Transverse colon (tissue), 4 donors: ENCODE measurements at regions not wholly inside any gene's neighbourhood (a gene's known extent, or its start where the extent isn't known, plus 50 kb on each side); places are given as distances from the start of the nearest gene placed in this dataset.

Experiments used
- DNase-seq: peaks from one replicate; pipeline ENCODE4 v3.0.0-alpha.2; 2019
- H3K27ac ChIP-seq, 4 donors: fragments of 200-600 bp; sonication (generic); 2 replicates each; pipeline ENCODE4 v1.5.1; 2016 to 2018; ENCODE audit warnings: inconsistent platforms in 4 of 4
- H3K27me3 ChIP-seq: fragments of 200-600 bp; sonication (generic); 2 replicates; pipeline ENCODE4 v1.5.1; 2017; ENCODE audit warnings: inconsistent platforms
- H3K36me3 ChIP-seq, 4 donors: fragments of 200-600 bp; sonication (generic); 2 replicates each; pipeline ENCODE4 v1.5.1; 2017 to 2019; ENCODE audit warnings: inconsistent platforms in 4 of 4
- H3K4me1 ChIP-seq, 4 donors: fragments of 200-600 bp; sonication (generic); 2 replicates each; pipeline ENCODE4 v1.5.1; 2017 to 2020; ENCODE audit warnings: inconsistent platforms in 4 of 4
- H3K4me3 ChIP-seq, 4 donors: fragments of 200-600 bp; sonication (generic); 1 replicate in 1 of 4; 2 replicates in 3 of 4; pipeline versions ENCODE4 v1.5.1 to v1.6.1; 2017 to 2019; ENCODE audit warnings: inconsistent platforms in 4 of 4
- H3K9me3 ChIP-seq, 2 donors: fragments of 200-600 bp; sonication (generic); 2 replicates each; pipeline ENCODE4 v1.5.1; 2017 to 2019; ENCODE audit warnings: inconsistent platforms in 2 of 2
- CTCF ChIP-seq, 5 experiments: fragments of 200-600 bp in 3 of 5; fragments of 450-650 bp in 2 of 5; sonication (generic) in 3 of 5; IDR thresholded peaks; 1 replicate in 2 of 5; 2 replicates in 3 of 5; pipeline ENCODE4 v1.5.1; 2016 to 2017; ENCODE audit warnings: antibody characterized with exemption in 5 of 5, inconsistent platforms in 3 of 5, mild to moderate bottlenecking in 2 of 5, moderate library complexity in 1 of 5
- EP300 ChIP-seq: sonication (generic); formaldehyde crosslinking; IDR thresholded peaks from one replicate; pipeline ENCODE4 v1.6.1; 2017; ENCODE audit warnings: antibody characterized with exemption, low read depth
- POLR2A ChIP-seq: fragments of 450-650 bp; IDR thresholded peaks from one replicate; pipeline ENCODE4 v1.6.1; 2016; ENCODE audit warnings: antibody characterized with exemption, mild to moderate bottlenecking, moderate library complexity
- POLR2AphosphoS5 ChIP-seq, 3 donors: sonication (generic); formaldehyde crosslinking; IDR thresholded peaks; one replicate each; pipeline ENCODE4 v1.6.1; 2016; ENCODE audit warnings: antibody characterized with exemption in 3 of 3
- WGBS, 2 donors: methylation state at CpG; one replicate each; pipeline ENCODE4 v1.1.5; 2018; ENCODE audit warnings: low coverage in 1 of 2; 5-methylcytosine and 5-hydroxymethylcytosine counted together
- in situ Hi-C, 4 donors: fragments of 200-750 bp; cut with MboI; loops; one replicate each; pipeline versions ENCODE4 v1.15.0 to v1.15.1; 2017; ENCODE audit warnings: low sequenced_read_pairs in 3 of 4, low pct_ligation_motif_present in 1 of 4, low pct_unique_long_range_greater_than_20kb in 1 of 4
- intact Hi-C: fragments of 100-400 bp; cut with DNase I; formaldehyde crosslinking; loops from one replicate; pipeline ENCODE4 v1.15.1; 2023; ENCODE audit warnings: low total_unique reads

- Histone ChIP-seq H3K4me3 (no peak overlapping the region), H3K27ac (no peak overlapping the region), H3K9me3 (no peaks in the 10 kb centered on the region), H3K4me1 (peaks cover 0 to 8% (median 0%) of the 10 kb centered on the region in 4 donors), H3K36me3 (no peaks in the 10 kb centered on the region), H3K27me3 (no peaks in the 10 kb centered on the region)
- no peak for TF ChIP-seq POLR2A
- no peak for TF ChIP-seq POLR2AphosphoS5 (IDR thresholded peaks at IDR 0.05)
- TF ChIP-seq CTCF (IDR thresholded peaks at IDR 0.05) = no peak
- no peak for TF ChIP-seq EP300
- in situ Hi-C loops = no loop called here
- DNase-seq = no peak
- intact Hi-C loops = no loop called here
- 85 to 90% methylated on average over 2 of the region's 2 CpGs for WGBS, 2 donors
These were observed 97.9 kb upstream of the EEA1 start for GRCh38 chr12:93027041-93027440.

GRCh38 chr12:93029091-93029490 is 100.0 kb upstream of the EEA1 start:
- in situ Hi-C loops = no loop called here
- WGBS, 2 donors = 40 to 89% methylated on average over 1 to 4 of the region's 4 CpGs
- DNase-seq = no peak

GRCh38 chr12:93031028-93031427 is 101.9 kb upstream of the EEA1 start:
- WGBS, 2 donors = 69 to 75% methylated on average over 2 of the region's 2 CpGs
- no peaks in the 10 kb centered on the region for H3K36me3 ChIP-seq
- H3K27ac ChIP-seq = no peak overlapping the region
- H3K27me3 ChIP-seq = no peaks in the 10 kb centered on the region
- no peaks in the 10 kb centered on the region for H3K9me3 ChIP-seq
- H3K4me3 ChIP-seq = no peak overlapping the region
- TF ChIP-seq EP300 (no peak), CTCF (IDR thresholded peaks at IDR 0.05) (no peak), POLR2AphosphoS5 (IDR thresholded peaks at IDR 0.05) (no peak), POLR2A (no peak)
- no peaks in the 10 kb centered on the region for H3K4me1 ChIP-seq
- DNase-seq = no peak
- intact Hi-C loops (no loop called here), in situ Hi-C loops (no loop called here)

More at GRCh38 chr12:93029091-93029490, 100.0 kb upstream of the EEA1 start:
- no peaks in the 10 kb centered on the region for H3K27me3 ChIP-seq
- H3K9me3 ChIP-seq = no peaks in the 10 kb centered on the region
- intact Hi-C loops = no loop called here
- no peaks in the 10 kb centered on the region for H3K36me3 ChIP-seq
- TF ChIP-seq POLR2AphosphoS5 (IDR thresholded peaks at IDR 0.05) (no peak), CTCF (IDR thresholded peaks at IDR 0.05) (no peak), EP300 (no peak), POLR2A (no peak)
- H3K27ac ChIP-seq = no peak overlapping the region
- peaks cover 0 to 8% (median 0%) of the 10 kb centered on the region in 4 donors for H3K4me1 ChIP-seq
- no peak overlapping the region for H3K4me3 ChIP-seq

DNA sequence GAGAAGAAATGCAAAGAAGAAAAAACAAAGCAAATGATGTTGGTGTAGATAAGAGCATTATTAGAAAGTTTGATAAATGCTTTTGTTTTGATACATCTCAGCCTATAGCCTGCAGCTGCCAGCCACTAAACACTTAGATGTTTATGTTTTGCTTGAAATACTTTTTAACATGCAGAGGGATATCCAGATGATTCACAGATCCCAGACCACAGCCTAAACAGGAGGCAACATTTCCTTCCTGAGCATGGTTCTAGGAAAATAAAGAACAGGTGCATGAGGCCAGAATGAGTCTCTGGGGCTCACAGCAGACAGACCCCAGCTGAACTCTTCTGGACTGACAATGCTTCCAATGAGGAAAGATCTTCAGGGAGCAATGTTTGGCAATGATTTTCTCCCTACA is 103.7 kb upstream of the EEA1 start:
- in situ Hi-C loops (no loop called here), intact Hi-C loops (no loop called here)
- no peak for DNase-seq
- no peaks in the 10 kb centered on the region for H3K36me3 ChIP-seq
- TF ChIP-seq EP300 (no peak), POLR2AphosphoS5 (IDR thresholded peaks at IDR 0.05) (no peak), CTCF (IDR thresholded peaks at IDR 0.05) (no peak)
- H3K27ac ChIP-seq = no peak overlapping the region
- H3K4me3 ChIP-seq = no peak overlapping the region
- H3K27me3 ChIP-seq = no peaks in the 10 kb centered on the region
- H3K9me3 ChIP-seq = no peaks in the 10 kb centered on the region
- H3K4me1 ChIP-seq = no peaks in the 10 kb centered on the region
